H1 (cell line): ENCODE measurements at regions not wholly inside any gene's neighbourhood (a gene's known extent, or its start where the extent isn't known, plus 50 kb on each side); places are given as distances from the start of the nearest gene placed in this dataset.

Source experiments
- BCL11A ChIP-seq, 2 experiments: IDR thresholded peaks; one replicate each; pipeline ENCODE4 v1.6.1; 2011; ENCODE audit warnings: low read depth in 2 of 2, low read length in 2 of 2, mild to moderate bottlenecking in 2 of 2
- CTCF ChIP-seq, 3 experiments: IDR thresholded peaks; 1 replicate in 2 of 3; 2 replicates in 1 of 3; pipeline versions ENCODE4 v1.5.1 to v1.6.1; 2011; ENCODE audit warnings: low read length in 3 of 3, mild to moderate bottlenecking in 3 of 3, inconsistent platforms in 2 of 3, low read depth in 1 of 3, moderate library complexity in 1 of 3; ENCODE audit not compliant: insufficient read depth in 1 of 3; ENCODE audit errors: control extremely low read depth in 1 of 3
- JUN ChIP-seq: IDR thresholded peaks from 2 replicates; pipeline ENCODE4 v1.6.1; 2011; ENCODE audit warnings: low read depth, mild to moderate bottlenecking, improper control_type of control experiment, low read length
- PHF8 ChIP-seq: fragments of 200-600 bp; sonication (generic); conservative IDR thresholded peaks from 2 replicates; pipeline ENCODE4 v1.7.1; 2012; ENCODE audit warnings: low read depth, mild to moderate bottlenecking, inconsistent platforms, low read length, moderate library complexity
- POLR2A ChIP-seq, 2 experiments: IDR thresholded peaks; 1 replicate in 1 of 2; 2 replicates in 1 of 2; pipeline ENCODE4 v1.6.1; 2011; ENCODE audit warnings: low read depth in 2 of 2, low read length in 2 of 2, mild to moderate bottlenecking in 2 of 2; ENCODE audit errors: control extremely low read depth in 1 of 2
- SP2 ChIP-seq: IDR thresholded peaks from 2 replicates; pipeline ENCODE4 v1.6.1; 2012; ENCODE audit warnings: mild to moderate bottlenecking, low read length, inconsistent platforms
- SRF ChIP-seq: IDR thresholded peaks from 2 replicates; pipeline ENCODE4 v1.6.1; 2011; ENCODE audit warnings: mild to moderate bottlenecking, low read depth, low read length, moderate library complexity
- USF2 ChIP-seq: IDR thresholded peaks from 2 replicates; pipeline ENCODE4 v1.6.1; 2011; ENCODE audit warnings: low read length, improper control_type of control experiment
- TF ChIP-seq, protein P1 (sequence below): fragments of 300-600 bp; sonication (generic); IDR thresholded peaks from 2 replicates; pipeline ENCODE4 v1.7.1; 2012; ENCODE audit warnings: low read length, moderate library complexity, mild to moderate bottlenecking, inconsistent platforms; ENCODE audit not compliant: insufficient replicate concordance

DNA sequence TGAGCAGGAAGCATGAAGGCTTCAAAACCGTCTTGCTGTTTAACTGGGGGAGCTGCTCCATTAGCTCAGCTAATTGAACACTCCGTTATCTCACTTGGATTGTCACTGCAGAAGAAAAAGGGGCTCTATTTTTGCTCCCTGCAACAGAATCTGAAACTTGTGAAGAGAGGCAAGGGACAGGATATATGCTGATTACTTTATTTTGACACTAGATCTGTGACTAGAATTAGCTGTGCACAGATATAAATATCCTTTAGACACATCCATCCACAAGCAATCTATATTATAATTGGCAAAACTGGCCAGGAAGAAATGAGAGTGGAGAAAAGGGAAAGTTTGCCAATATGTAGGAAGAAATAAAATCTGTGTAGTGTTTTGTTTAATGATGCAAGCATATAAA is 700.1 kb upstream of the CHAC2 start:
- TF ChIP-seq CTCF (IDR thresholded peaks at IDR 0.05; ENCODE audit: control extremely low read depth in 1 of 3, insufficient read depth in 1 of 3, low read depth in 1 of 3, low read length in 3 of 3) (no peak), PHF8 (no peak), USF2 (no peak), JUN (no peak), BCL11A (IDR thresholded peaks at IDR 0.05; ENCODE audit: low read depth in 2 of 2, low read length in 2 of 2) (no peak), POLR2A (IDR thresholded peaks at IDR 0.05; ENCODE audit: control extremely low read depth in 1 of 2, low read depth in 2 of 2, low read length in 2 of 2) (no peak), SP2 (no peak), SRF (no peak)
- TF ChIP-seq, protein P1, sequence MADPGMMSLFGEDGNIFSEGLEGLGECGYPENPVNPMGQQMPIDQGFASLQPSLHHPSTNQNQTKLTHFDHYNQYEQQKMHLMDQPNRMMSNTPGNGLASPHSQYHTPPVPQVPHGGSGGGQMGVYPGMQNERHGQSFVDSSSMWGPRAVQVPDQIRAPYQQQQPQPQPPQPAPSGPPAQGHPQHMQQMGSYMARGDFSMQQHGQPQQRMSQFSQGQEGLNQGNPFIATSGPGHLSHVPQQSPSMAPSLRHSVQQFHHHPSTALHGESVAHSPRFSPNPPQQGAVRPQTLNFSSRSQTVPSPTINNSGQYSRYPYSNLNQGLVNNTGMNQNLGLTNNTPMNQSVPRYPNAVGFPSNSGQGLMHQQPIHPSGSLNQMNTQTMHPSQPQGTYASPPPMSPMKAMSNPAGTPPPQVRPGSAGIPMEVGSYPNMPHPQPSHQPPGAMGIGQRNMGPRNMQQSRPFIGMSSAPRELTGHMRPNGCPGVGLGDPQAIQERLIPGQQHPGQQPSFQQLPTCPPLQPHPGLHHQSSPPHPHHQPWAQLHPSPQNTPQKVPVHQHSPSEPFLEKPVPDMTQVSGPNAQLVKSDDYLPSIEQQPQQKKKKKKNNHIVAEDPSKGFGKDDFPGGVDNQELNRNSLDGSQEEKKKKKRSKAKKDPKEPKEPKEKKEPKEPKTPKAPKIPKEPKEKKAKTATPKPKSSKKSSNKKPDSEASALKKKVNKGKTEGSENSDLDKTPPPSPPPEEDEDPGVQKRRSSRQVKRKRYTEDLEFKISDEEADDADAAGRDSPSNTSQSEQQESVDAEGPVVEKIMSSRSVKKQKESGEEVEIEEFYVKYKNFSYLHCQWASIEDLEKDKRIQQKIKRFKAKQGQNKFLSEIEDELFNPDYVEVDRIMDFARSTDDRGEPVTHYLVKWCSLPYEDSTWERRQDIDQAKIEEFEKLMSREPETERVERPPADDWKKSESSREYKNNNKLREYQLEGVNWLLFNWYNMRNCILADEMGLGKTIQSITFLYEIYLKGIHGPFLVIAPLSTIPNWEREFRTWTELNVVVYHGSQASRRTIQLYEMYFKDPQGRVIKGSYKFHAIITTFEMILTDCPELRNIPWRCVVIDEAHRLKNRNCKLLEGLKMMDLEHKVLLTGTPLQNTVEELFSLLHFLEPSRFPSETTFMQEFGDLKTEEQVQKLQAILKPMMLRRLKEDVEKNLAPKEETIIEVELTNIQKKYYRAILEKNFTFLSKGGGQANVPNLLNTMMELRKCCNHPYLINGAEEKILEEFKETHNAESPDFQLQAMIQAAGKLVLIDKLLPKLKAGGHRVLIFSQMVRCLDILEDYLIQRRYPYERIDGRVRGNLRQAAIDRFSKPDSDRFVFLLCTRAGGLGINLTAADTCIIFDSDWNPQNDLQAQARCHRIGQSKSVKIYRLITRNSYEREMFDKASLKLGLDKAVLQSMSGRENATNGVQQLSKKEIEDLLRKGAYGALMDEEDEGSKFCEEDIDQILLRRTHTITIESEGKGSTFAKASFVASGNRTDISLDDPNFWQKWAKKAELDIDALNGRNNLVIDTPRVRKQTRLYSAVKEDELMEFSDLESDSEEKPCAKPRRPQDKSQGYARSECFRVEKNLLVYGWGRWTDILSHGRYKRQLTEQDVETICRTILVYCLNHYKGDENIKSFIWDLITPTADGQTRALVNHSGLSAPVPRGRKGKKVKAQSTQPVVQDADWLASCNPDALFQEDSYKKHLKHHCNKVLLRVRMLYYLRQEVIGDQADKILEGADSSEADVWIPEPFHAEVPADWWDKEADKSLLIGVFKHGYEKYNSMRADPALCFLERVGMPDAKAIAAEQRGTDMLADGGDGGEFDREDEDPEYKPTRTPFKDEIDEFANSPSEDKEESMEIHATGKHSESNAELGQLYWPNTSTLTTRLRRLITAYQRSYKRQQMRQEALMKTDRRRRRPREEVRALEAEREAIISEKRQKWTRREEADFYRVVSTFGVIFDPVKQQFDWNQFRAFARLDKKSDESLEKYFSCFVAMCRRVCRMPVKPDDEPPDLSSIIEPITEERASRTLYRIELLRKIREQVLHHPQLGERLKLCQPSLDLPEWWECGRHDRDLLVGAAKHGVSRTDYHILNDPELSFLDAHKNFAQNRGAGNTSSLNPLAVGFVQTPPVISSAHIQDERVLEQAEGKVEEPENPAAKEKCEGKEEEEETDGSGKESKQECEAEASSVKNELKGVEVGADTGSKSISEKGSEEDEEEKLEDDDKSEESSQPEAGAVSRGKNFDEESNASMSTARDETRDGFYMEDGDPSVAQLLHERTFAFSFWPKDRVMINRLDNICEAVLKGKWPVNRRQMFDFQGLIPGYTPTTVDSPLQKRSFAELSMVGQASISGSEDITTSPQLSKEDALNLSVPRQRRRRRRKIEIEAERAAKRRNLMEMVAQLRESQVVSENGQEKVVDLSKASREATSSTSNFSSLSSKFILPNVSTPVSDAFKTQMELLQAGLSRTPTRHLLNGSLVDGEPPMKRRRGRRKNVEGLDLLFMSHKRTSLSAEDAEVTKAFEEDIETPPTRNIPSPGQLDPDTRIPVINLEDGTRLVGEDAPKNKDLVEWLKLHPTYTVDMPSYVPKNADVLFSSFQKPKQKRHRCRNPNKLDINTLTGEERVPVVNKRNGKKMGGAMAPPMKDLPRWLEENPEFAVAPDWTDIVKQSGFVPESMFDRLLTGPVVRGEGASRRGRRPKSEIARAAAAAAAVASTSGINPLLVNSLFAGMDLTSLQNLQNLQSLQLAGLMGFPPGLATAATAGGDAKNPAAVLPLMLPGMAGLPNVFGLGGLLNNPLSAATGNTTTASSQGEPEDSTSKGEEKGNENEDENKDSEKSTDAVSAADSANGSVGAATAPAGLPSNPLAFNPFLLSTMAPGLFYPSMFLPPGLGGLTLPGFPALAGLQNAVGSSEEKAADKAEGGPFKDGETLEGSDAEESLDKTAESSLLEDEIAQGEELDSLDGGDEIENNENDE, result no peak
